Mesothelial cell of epicardium (in vitro differentiated cells): ENCODE measurements at regions not wholly inside any gene's neighbourhood (a gene's known extent, or its start where the extent isn't known, plus 50 kb on each side); places are given as distances from the start of the nearest gene placed in this dataset.

Experiments
- DNase-seq, 2 experiments: peaks; one replicate each; pipeline ENCODE4 v3.0.0; 2021; ENCODE audit warnings: low spot score in 2 of 2; ENCODE audit not compliant: unreplicated experiment in 2 of 2
- H3K27ac Mint-ChIP-seq: 2 replicates; pipeline ENCODE4 v1.8.0; 2021; ENCODE audit warnings: mixed read lengths
- H3K27me3 Mint-ChIP-seq: 2 replicates; pipeline ENCODE4 v1.8.0; 2021; ENCODE audit warnings: low read depth, mixed read lengths
- H3K36me3 Mint-ChIP-seq: 2 replicates; pipeline ENCODE4 v1.8.0; 2021; ENCODE audit warnings: mixed read lengths
- H3K4me1 Mint-ChIP-seq: 2 replicates; pipeline ENCODE4 v1.8.0; 2021; ENCODE audit warnings: mixed read lengths
- H3K4me3 Mint-ChIP-seq: 2 replicates; pipeline ENCODE4 v1.8.0; 2021; ENCODE audit warnings: mild to moderate bottlenecking, moderate library complexity, mixed read lengths
- H3K9me3 Mint-ChIP-seq: 2 replicates; pipeline ENCODE4 v1.8.0; 2021; ENCODE audit warnings: mixed read lengths
- CTCF ChIP-seq: fragments of 200-600 bp; sonication (generic); IDR thresholded peaks from one replicate; pipeline ENCODE4 v1.5.0; 2021; ENCODE audit warnings: antibody characterized with exemption; ENCODE audit not compliant: unreplicated experiment

GRCh38 chr3:153094386-153094785 is 67.6 kb upstream of the RAP2B start:
- no peak overlapping the region for H3K27ac Mint-ChIP-seq
- no peak for DNase-seq
- TF ChIP-seq CTCF: no peak

GRCh38 chr3:153095441-153095840 is 66.6 kb upstream of the RAP2B start:
- no peak overlapping the region for H3K27ac Mint-ChIP-seq
- no peaks in the 10 kb centered on the region for H3K9me3 Mint-ChIP-seq
- H3K36me3 Mint-ChIP-seq: no peaks in the 10 kb centered on the region
- no peak for TF ChIP-seq CTCF
- no peaks in the 10 kb centered on the region for H3K27me3 Mint-ChIP-seq
- no peak for DNase-seq
- H3K4me3 Mint-ChIP-seq: no peak overlapping the region
- peaks cover 16% of the 10 kb centered on the region for H3K4me1 Mint-ChIP-seq

More at GRCh38 chr3:153094386-153094785, 67.6 kb upstream of the RAP2B start:
- Mint-ChIP-seq H3K4me1 (peaks cover 16% of the 10 kb centered on the region), H3K4me3 (no peak overlapping the region), H3K36me3 (no peaks in the 10 kb centered on the region), H3K27me3 (no peaks in the 10 kb centered on the region), H3K9me3 (no peaks in the 10 kb centered on the region)

GRCh38 chr3:153096731-153097131 is 65.3 kb upstream of the RAP2B start:
- TF ChIP-seq CTCF: no peak
- Mint-ChIP-seq H3K4me1 (peaks cover 12% of the 10 kb centered on the region), H3K27ac (no peak overlapping the region), H3K36me3 (no peaks in the 10 kb centered on the region), H3K4me3 (no peak overlapping the region), H3K27me3 (no peaks in the 10 kb centered on the region), H3K9me3 (no peaks in the 10 kb centered on the region)
- DNase-seq: no peak

- Mint-ChIP-seq H3K27ac (no peak overlapping the region), H3K36me3 (no peaks in the 10 kb centered on the region), H3K27me3 (no peaks in the 10 kb centered on the region), H3K4me1 (peaks cover 7% of the 10 kb centered on the region), H3K4me3 (no peak overlapping the region), H3K9me3 (no peaks in the 10 kb centered on the region)
- DNase-seq: no peak
- no peak for TF ChIP-seq CTCF
These were observed 64.8 kb upstream of the RAP2B start for GRCh38 chr3:153097213-153097612.

GRCh38 chr3:153099131-153099530 is 62.9 kb upstream of the RAP2B start:
- Mint-ChIP-seq H3K9me3 (no peaks in the 10 kb centered on the region), H3K36me3 (no peaks in the 10 kb centered on the region), H3K4me3 (no peak overlapping the region), H3K27ac (no peak overlapping the region), H3K27me3 (no peaks in the 10 kb centered on the region), H3K4me1 (peaks cover 7% of the 10 kb centered on the region)
- no peak for DNase-seq
- no peak for TF ChIP-seq CTCF

GRCh38 chr3:153103406-153103945 is 58.5 kb upstream of the RAP2B start:
- H3K4me3 Mint-ChIP-seq: no peak overlapping the region
- H3K36me3 Mint-ChIP-seq: no peaks in the 10 kb centered on the region
- no peaks in the 10 kb centered on the region for H3K4me1 Mint-ChIP-seq
- H3K27ac Mint-ChIP-seq: no peak overlapping the region
- DNase-seq: no peak
- H3K27me3 Mint-ChIP-seq: no peaks in the 10 kb centered on the region
- no peaks in the 10 kb centered on the region for H3K9me3 Mint-ChIP-seq
- TF ChIP-seq CTCF: no peak
